ENCODE measurements at regions not wholly inside any gene's neighbourhood (a gene's known extent, or its start where the extent isn't known, plus 50 kb on each side); places are given as distances from the start of the nearest gene placed in this dataset.

GRCh38 chr5:27854243-27854852 lies 816.0 kb upstream of the CDH9 start:
- TF ChIP-seq MAX (IDR thresholded peaks at IDR 0.05), result no peak
- no peak for TF ChIP-seq YY1 (IDR thresholded peaks at IDR 0.05; ENCODE audit: low read depth, low read length)
- TF ChIP-seq SP4 (IDR thresholded peaks at IDR 0.05; ENCODE audit: low read length), result no peak
- no peak for TF ChIP-seq ATF2 (IDR thresholded peaks at IDR 0.05; ENCODE audit: low read length)
- no peak for TF ChIP-seq CTCF (IDR thresholded peaks at IDR 0.05; ENCODE audit: control extremely low read depth in 1 of 3, insufficient read depth in 1 of 3, low read depth in 1 of 3, low read length in 3 of 3)
- TF ChIP-seq ASH2L (IDR thresholded peaks at IDR 0.05; ENCODE audit: low read length), result no peak
- no peak for TF ChIP-seq CBX5 (IDR thresholded peaks at IDR 0.05; ENCODE audit: low read depth, low read length)
- TF ChIP-seq KDM1A (IDR thresholded peaks at IDR 0.05; ENCODE audit: borderline replicate concordance, low read length), result no peak
- TF ChIP-seq POLR2A (IDR thresholded peaks at IDR 0.05; ENCODE audit: control extremely low read depth in 1 of 2, low read depth in 2 of 2, low read length in 2 of 2), result no peak
- no peak for TF ChIP-seq TAF1 (IDR thresholded peaks at IDR 0.05; ENCODE audit: low read depth, low read length)
- no peak for TF ChIP-seq JUN (IDR thresholded peaks at IDR 0.05; ENCODE audit: low read depth, low read length)

All from H1 (cell line).